CD4-positive, CD25-positive, alpha-beta regulatory T cell (primary cell): ENCODE measurements at regions not wholly inside any gene's neighbourhood (a gene's known extent, or its start where the extent isn't known, plus 50 kb on each side); places are given as distances from the start of the nearest gene placed in this dataset.

Experiments used
- ATAC-seq, 2 donors: fragments of 150-1000 bp; cut with Tn5 transposase; one replicate each; pipeline ENCODE4 v1.10.0; 2021; ENCODE audit warnings: low read depth in 2 of 2, moderate number of reproducible peaks in 2 of 2, moderate library complexity in 1 of 2
- DNase-seq, 3 donors: peaks; one replicate each; pipeline versions ENCODE4 v3.0.0 to v3.0.0-alpha.2; 2012 to 2022; ENCODE audit warnings: mixed read lengths in 1 of 3
- H3K27ac ChIP-seq: one replicate; pipeline ENCODE4 v1.7.0; 2013; ENCODE audit warnings: mild to moderate bottlenecking, low read length; ENCODE audit not compliant: insufficient read depth, poor library complexity, severe bottlenecking
- H3K27me3 ChIP-seq: one replicate; pipeline ENCODE4 v1.7.0; 2013; ENCODE audit warnings: low read length; ENCODE audit not compliant: control insufficient read depth, insufficient read depth
- H3K36me3 ChIP-seq: one replicate; pipeline ENCODE4 v1.7.0; 2013; ENCODE audit warnings: mild to moderate bottlenecking, low read length, moderate library complexity; ENCODE audit not compliant: control insufficient read depth, insufficient read depth
- H3K4me1 ChIP-seq: 2 replicates; pipeline ENCODE4 v1.7.0; 2013; ENCODE audit warnings: mild to moderate bottlenecking, low read length; ENCODE audit not compliant: insufficient read depth, control insufficient read depth, poor library complexity, severe bottlenecking
- H3K4me3 ChIP-seq: one replicate; pipeline ENCODE4 v1.7.0; 2013; ENCODE audit warnings: low read depth, mild to moderate bottlenecking, low read length, moderate library complexity
- H3K9me3 ChIP-seq, 2 experiments: 1 replicate in 1 of 2; 2 replicates in 1 of 2; pipeline ENCODE4 v1.7.0; 2013; ENCODE audit warnings: low read length in 2 of 2, mild to moderate bottlenecking in 1 of 2, moderate library complexity in 1 of 2; ENCODE audit not compliant: control insufficient read depth in 2 of 2
- H3K27ac Mint-ChIP-seq, 3 donors: one replicate each; pipeline ENCODE4 v1.8.0; 2020 to 2022; ENCODE audit warnings: mild to moderate bottlenecking in 3 of 3, mixed read lengths in 3 of 3, moderate library complexity in 2 of 3
- H3K27me3 Mint-ChIP-seq: one replicate; pipeline ENCODE4 v1.8.0; 2022; ENCODE audit warnings: mild to moderate bottlenecking, mixed read lengths
- H3K36me3 Mint-ChIP-seq: one replicate; pipeline ENCODE4 v1.8.0; 2020; ENCODE audit warnings: mixed read lengths
- H3K4me1 Mint-ChIP-seq, 4 donors: one replicate each; pipeline ENCODE4 v1.8.0; 2020 to 2022; ENCODE audit warnings: mixed read lengths in 4 of 4, mild to moderate bottlenecking in 1 of 4
- H3K4me3 Mint-ChIP-seq, 4 donors: one replicate each; pipeline ENCODE4 v1.8.0; 2020 to 2022; ENCODE audit warnings: mild to moderate bottlenecking in 4 of 4, mixed read lengths in 4 of 4, moderate library complexity in 3 of 4
- H3K9me3 Mint-ChIP-seq, 7 donors: one replicate each; pipeline ENCODE4 v1.8.0; 2020 to 2022; ENCODE audit warnings: mixed read lengths in 7 of 7, mild to moderate bottlenecking in 3 of 7, moderate library complexity in 2 of 7

DNA sequence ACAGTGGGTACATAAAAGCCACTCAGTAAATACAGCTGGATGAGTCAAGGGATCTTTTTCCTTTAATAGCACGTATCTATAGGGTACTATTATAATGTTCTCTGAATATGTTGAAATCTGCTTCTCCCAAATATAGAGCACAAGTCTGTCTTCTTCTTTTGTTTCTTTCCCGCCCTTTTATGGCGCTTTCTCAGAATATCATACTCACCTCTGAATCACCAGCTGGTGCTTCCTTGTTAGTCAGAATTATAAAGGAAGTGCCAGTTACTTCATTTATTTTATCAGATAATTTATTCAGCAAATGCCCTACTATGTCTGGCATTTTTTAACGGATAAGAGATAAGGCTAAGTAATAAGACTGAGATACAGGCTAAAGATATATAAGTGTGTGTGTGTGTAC is 772.9 kb downstream of the SORCS3 start:
- no peak overlapping the region for H3K4me3 Mint-ChIP-seq
- H3K9me3 Mint-ChIP-seq, result peaks cover 5 to 10% (median 9%) of the 10 kb centered on the region in 7 donors
- H3K4me1 ChIP-seq, result no peaks in the 10 kb centered on the region
- no peak for DNase-seq
- H3K36me3 Mint-ChIP-seq, result no peaks in the 10 kb centered on the region
- H3K27ac Mint-ChIP-seq, result no peak overlapping the region
- H3K4me3 ChIP-seq, result no peak overlapping the region
- H3K4me1 Mint-ChIP-seq, result no peaks in the 10 kb centered on the region
- H3K9me3 ChIP-seq, result peaks cover 0 to 5% of the 10 kb centered on the region in 2 experiments
- H3K36me3 ChIP-seq, result no peaks in the 10 kb centered on the region
- H3K27ac ChIP-seq, result no peak overlapping the region
- no peak for ATAC-seq
- H3K27me3 Mint-ChIP-seq, result no peaks in the 10 kb centered on the region
- no peaks in the 10 kb centered on the region for H3K27me3 ChIP-seq

DNA sequence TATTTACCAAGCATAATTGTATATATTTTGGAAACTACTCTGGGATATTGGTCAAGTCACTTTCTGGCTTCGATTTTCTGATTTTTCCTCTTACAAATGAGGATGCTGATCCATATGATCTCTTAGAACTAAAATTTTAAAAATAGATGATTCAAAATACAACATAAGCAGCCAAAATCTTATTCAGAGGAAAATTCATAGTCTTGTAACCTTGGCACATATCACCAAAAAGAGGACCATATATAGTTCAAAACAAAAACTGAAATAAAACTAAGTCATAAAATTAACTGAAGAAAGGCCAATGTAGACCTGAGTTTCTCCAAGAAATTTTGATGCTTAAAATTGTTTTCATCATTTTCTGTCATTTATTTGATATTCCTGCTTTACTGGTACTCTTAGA is 768.3 kb downstream of the SORCS3 start:
- no peak overlapping the region for H3K4me3 ChIP-seq
- Mint-ChIP-seq H3K27me3 (no peaks in the 10 kb centered on the region), H3K4me3 (no peak overlapping the region), H3K4me1 (no peaks in the 10 kb centered on the region), H3K27ac (no peak overlapping the region), H3K36me3 (no peaks in the 10 kb centered on the region), H3K9me3 (peaks cover 0 to 19% (median 7%) of the 10 kb centered on the region in 7 donors)
- H3K27ac ChIP-seq, result no peak overlapping the region
- no peaks in the 10 kb centered on the region for H3K36me3 ChIP-seq
- H3K9me3 ChIP-seq, result peaks cover 0 to 13% of the 10 kb centered on the region in 2 experiments
- DNase-seq (no peak), ATAC-seq (no peak)
- no peaks in the 10 kb centered on the region for H3K27me3 ChIP-seq
- H3K4me1 ChIP-seq, result no peaks in the 10 kb centered on the region

DNA sequence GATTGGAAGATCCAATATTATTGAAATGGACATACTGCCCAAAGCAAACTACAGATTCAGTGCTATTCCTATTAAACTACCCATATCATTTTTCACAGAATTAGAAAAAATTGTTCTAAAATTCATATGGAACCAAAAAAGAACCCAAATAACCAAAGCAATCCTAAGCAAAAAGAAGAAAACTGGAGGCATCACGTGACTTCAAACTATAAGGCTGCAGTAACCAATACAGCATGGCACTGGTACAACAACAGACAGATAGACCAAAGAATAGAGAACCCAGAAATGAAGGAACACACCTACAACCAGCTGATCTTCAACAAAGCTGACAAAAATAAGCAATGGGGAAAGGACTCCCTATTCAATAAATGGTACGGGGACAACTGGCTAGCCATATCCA is 765.4 kb downstream of the SORCS3 start:
- Mint-ChIP-seq H3K27me3 (no peaks in the 10 kb centered on the region), H3K4me1 (no peaks in the 10 kb centered on the region), H3K9me3 (peaks cover 3 to 16% (median 7%) of the 10 kb centered on the region in 7 donors), H3K36me3 (no peaks in the 10 kb centered on the region), H3K27ac (peak overlapping the region in 1 of 3 donors; percentile 12), H3K4me3 (no peak overlapping the region)
- DNase-seq (no peak), ATAC-seq (no peak)
- Histone ChIP-seq H3K27ac (no peak overlapping the region), H3K4me3 (no peak overlapping the region), H3K36me3 (no peaks in the 10 kb centered on the region), H3K27me3 (no peaks in the 10 kb centered on the region), H3K9me3 (peaks cover 0 to 13% of the 10 kb centered on the region in 2 experiments), H3K4me1 (no peaks in the 10 kb centered on the region)

DNA sequence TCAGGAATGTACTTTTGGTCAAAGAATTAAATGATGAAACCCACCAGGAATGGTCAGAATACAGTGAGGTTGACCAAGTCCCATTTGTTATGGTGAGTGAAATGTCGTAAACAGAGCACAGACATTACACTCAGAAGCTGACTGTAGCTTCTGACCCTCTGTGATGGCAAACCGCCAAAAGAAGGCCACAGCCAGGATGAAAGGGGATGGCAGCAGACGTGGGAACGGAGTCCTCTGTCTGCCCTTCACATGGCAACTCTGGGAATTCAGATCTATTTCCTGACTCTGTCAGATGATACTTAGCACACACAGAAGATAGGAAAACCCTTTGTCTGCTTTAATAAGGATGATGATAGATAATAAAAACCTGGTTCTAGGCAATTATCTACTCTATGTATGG is 757.1 kb downstream of the SORCS3 start:
- no peak overlapping the region for H3K27ac Mint-ChIP-seq
- ATAC-seq, result no peak
- no peaks in the 10 kb centered on the region for H3K36me3 Mint-ChIP-seq
- no peaks in the 10 kb centered on the region for H3K4me1 ChIP-seq
- peaks cover 0 to 2% of the 10 kb centered on the region in 2 experiments for H3K9me3 ChIP-seq
- no peak overlapping the region for H3K4me3 ChIP-seq
- H3K4me3 Mint-ChIP-seq, result no peak overlapping the region
- DNase-seq, result no peak
- no peaks in the 10 kb centered on the region for H3K4me1 Mint-ChIP-seq
- H3K9me3 Mint-ChIP-seq, result peaks cover 2 to 19% (median 10%) of the 10 kb centered on the region in 7 donors
- H3K27me3 ChIP-seq, result no peaks in the 10 kb centered on the region
- no peak overlapping the region for H3K27ac ChIP-seq
- peaks cover 4% of the 10 kb centered on the region for H3K27me3 Mint-ChIP-seq
- H3K36me3 ChIP-seq, result no peaks in the 10 kb centered on the region

DNA sequence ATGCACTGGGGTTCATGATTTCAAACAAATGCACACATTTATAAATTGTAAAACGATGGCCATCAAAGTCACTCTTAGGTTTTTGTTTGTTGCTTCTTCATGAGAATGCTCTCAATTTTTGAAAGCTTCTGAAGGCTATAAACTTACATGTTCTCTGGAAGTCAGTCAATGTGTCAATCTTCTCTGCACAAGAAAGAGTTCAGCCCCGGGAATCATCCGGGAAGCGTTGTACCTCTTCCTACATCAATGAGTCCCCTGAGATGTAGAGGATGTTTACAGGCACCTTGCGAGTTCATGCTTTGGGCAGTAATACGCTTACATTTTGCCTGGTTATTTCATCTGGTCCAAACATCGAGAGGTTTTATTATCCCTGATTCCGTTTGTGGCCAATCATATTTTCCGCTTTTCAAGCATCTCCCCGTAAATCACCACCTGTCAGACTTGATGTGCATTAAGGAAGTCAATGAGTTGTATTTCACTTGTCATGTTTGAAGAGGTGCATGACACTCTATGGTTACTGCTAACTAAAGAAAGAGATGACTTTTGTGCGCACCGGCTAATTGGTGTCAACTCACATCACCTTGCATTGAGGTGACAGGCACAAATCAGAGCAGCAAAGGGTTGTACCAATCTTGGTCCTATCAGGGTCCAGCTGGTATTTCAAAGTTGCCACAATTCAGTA is 750.7 kb downstream of the SORCS3 start:
- Mint-ChIP-seq H3K36me3 (no peaks in the 10 kb centered on the region), H3K27ac (no peak overlapping the region), H3K27me3 (no peaks in the 10 kb centered on the region), H3K9me3 (peaks cover 0 to 12% (median 2%) of the 10 kb centered on the region in 7 donors), H3K4me1 (no peaks in the 10 kb centered on the region), H3K4me3 (no peak overlapping the region)
- no peaks in the 10 kb centered on the region for H3K27me3 ChIP-seq
- no peaks in the 10 kb centered on the region for H3K36me3 ChIP-seq
- H3K4me1 ChIP-seq, result no peaks in the 10 kb centered on the region
- ATAC-seq (no peak), DNase-seq (no peak)
- H3K27ac ChIP-seq, result no peak overlapping the region
- no peak overlapping the region for H3K4me3 ChIP-seq
- H3K9me3 ChIP-seq, result peaks cover 0 to 2% of the 10 kb centered on the region in 2 experiments

DNA sequence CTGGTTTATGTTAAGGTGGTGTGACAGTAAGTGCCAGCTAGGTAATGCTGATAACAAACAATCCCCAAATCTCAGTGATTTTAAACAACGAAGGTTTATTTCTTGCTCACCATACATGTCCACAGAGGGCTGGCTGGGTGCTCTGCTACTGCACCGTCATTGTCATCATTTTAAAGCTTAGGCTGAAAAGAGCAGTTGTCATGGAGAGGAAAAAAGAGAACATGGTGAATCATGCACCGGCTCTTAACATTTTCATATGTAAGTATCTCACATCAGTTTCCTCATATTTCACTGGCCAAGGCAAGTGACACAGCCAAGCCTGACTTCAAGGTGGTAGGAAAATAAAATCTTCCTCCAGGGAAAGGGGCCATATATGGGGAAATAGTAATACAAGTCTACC is 746.9 kb downstream of the SORCS3 start:
- H3K27me3 Mint-ChIP-seq, result no peaks in the 10 kb centered on the region
- H3K9me3 ChIP-seq, result no peaks in the 10 kb centered on the region
- ATAC-seq, result no peak
- peaks cover 0 to 10% (median 3%) of the 10 kb centered on the region in 7 donors for H3K9me3 Mint-ChIP-seq
- no peak overlapping the region for H3K27ac Mint-ChIP-seq
- H3K4me3 Mint-ChIP-seq, result no peak overlapping the region
- no peak overlapping the region for H3K4me3 ChIP-seq
- H3K4me1 Mint-ChIP-seq, result no peaks in the 10 kb centered on the region
- H3K4me1 ChIP-seq, result no peaks in the 10 kb centered on the region
- no peaks in the 10 kb centered on the region for H3K27me3 ChIP-seq
- H3K27ac ChIP-seq, result no peak overlapping the region
- H3K36me3 Mint-ChIP-seq, result no peaks in the 10 kb centered on the region
- no peak for DNase-seq
- H3K36me3 ChIP-seq, result no peaks in the 10 kb centered on the region

DNA sequence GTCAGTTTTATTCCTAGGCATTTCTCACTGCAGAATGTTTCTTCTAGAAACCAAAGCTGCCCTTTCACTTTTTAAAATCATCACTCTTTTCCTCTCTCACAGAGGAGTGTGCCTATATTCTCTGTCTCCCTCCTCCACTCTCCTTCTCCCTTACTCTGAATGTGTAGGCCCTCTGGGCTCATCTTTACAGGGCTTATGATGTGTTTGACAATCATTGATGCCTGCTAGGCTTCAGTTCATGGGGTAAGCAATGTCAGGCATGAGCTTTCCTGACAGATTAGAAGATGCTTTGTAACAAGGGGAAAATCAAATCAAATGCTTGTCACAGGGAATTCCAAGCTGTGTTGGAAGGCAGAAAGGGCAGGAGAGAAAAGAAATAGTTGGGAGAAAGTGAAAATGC is 742.9 kb downstream of the SORCS3 start:
- Mint-ChIP-seq H3K4me1 (no peaks in the 10 kb centered on the region), H3K27ac (no peak overlapping the region), H3K27me3 (no peaks in the 10 kb centered on the region), H3K4me3 (no peak overlapping the region), H3K9me3 (peaks cover 0 to 8% (median 2%) of the 10 kb centered on the region in 7 donors), H3K36me3 (no peaks in the 10 kb centered on the region)
- Histone ChIP-seq H3K4me1 (no peaks in the 10 kb centered on the region), H3K27me3 (no peaks in the 10 kb centered on the region), H3K4me3 (no peak overlapping the region), H3K9me3 (no peaks in the 10 kb centered on the region), H3K27ac (no peak overlapping the region), H3K36me3 (no peaks in the 10 kb centered on the region)
- DNase-seq (no peak), ATAC-seq (no peak)

DNA sequence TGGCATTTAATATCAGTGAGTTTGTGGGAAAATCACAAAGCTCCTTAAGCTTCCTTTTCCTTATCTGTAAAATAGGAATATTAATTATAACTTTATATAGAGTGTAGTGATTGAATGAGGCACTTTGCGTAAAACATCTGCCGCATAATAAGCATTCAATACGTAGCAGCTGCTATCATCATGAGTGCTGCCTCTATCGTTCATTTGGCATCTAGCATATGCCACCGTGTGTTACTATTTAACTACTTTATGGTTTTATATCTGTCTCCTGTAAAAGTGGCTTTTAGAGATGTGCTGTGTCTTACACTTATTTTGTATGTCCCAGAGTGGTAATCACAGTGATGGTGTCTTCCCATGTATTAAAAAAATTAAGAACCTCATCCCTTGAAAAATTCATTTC is 729.6 kb downstream of the SORCS3 start:
- ATAC-seq, result no peak
- peaks cover 4 to 25% (median 15%) of the 10 kb centered on the region in 7 donors for H3K9me3 Mint-ChIP-seq
- no peak overlapping the region for H3K27ac Mint-ChIP-seq

More for the DNA sequence above, 729.6 kb downstream of the SORCS3 start:
- Histone ChIP-seq H3K27me3 (no peaks in the 10 kb centered on the region), H3K27ac (no peak overlapping the region), H3K36me3 (no peaks in the 10 kb centered on the region), H3K4me1 (no peaks in the 10 kb centered on the region), H3K9me3 (no peaks in the 10 kb centered on the region), H3K4me3 (no peak overlapping the region)
- Mint-ChIP-seq H3K4me3 (no peak overlapping the region), H3K4me1 (no peaks in the 10 kb centered on the region), H3K27me3 (no peaks in the 10 kb centered on the region), H3K36me3 (no peaks in the 10 kb centered on the region)
- DNase-seq, result no peak
